Stimulated activated CD4-positive, alpha-beta T cell treated with anti-CD3 and anti-CD28 coated beads, Interleukin-1b, Interleukin-23, amount 100 ng/mL, for 4 hours (primary cell): ENCODE measurements at regions not wholly inside any gene's neighbourhood (a gene's known extent, or its start where the extent isn't known, plus 50 kb on each side); places are given as distances from the start of the nearest gene placed in this dataset.

ENCODE experiments used
- DNase-seq, 2 donors: peaks; one replicate each; pipeline ENCODE4 v3.0.0-alpha.2; 2020; ENCODE audit warnings: low read depth in 2 of 2

DNA sequence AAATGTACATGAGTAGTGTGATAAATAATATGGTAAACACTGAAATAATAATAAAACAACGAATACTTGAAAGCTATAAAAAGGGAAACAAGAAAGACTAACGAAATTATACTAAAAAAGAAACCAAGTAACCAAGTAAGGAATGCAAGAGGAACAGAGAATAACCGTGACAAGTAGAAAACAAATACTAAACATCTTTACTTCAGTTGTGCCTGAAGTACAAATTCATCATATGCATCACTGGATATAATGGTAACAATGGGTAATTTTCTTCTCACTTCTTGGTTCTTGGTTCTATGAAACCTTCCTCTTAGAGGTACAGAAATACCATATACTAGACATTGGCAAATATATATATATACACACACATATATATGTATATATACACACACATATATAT is 1093.6 kb upstream of the B3GALT2 start:
- DNase-seq = no peak

DNA sequence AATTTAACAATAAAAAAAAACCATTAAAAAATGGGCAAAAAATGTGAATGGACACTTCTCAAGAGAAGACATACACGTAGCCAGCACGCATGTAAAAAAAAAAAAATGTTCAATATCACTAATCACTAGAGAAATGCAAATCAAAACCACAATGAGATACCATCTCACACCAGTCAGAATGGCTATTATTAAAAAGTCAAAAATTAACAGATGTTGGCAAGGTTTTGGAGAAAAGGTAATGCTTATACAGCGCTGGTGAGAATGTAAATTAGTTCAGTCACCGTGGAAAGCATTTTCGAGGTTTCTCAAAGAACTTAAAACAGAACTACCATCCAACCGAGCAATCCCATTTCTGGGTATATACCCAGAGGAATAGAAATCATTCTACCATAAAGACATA is 1091.5 kb upstream of the B3GALT2 start:
- no peak for DNase-seq

DNA sequence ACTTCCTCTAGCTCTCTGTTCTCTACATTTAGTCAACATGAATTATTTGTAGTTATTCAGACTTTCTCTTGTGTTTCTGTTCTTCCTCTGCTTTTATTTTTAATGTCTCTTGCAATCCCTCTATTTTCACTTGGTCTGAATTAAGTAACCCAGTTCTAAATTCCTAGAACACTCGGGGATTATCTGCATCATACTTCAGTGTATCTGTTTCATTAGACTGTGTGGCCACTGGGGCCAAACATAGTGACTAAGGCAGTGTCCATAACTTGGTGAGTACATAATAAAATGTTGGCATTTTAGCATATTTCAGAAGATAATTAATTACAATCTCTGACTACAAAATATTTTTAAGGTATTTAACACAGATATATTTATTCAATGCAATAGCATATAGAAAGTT is 1087.2 kb upstream of the B3GALT2 start:
- no peak for DNase-seq

DNA sequence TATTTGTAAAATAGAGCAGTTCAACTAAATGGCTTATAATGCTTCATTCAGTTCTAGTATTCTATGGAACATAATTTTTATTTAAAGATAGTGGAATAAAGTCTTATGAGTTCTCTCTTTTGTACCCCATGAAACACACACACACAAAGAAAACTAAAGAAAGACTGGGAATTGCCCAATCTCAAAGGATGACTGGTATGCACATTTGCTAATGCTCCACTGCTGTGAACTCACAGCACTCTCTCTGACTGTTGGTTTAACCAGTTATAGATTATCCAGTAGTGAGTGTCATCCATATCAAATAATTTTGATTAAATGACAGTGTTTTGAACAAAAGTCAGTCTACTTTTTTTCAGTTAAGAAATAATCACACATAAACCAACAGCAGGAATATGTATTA is 1082.4 kb upstream of the B3GALT2 start:
- DNase-seq = no peak

DNA sequence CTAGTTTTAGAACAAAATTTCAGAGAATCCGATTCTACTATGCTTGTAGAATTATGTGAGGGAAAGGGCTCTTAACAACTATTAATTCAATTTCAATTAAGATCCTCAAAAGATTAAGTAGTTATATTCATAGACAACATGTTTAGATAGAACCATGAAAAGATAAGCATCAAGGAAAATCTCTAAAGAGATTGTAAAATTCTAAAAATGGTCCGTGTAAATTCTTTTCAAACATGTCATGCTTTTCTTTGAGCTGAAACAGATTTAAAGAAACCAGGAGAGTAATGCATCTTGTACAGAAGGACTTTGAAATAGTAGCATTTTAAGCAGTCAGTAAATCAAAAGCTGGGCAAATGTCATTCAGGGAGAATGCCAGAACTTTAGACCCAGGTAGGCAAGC is 1080.6 kb upstream of the B3GALT2 start:
- no peak for DNase-seq

DNA sequence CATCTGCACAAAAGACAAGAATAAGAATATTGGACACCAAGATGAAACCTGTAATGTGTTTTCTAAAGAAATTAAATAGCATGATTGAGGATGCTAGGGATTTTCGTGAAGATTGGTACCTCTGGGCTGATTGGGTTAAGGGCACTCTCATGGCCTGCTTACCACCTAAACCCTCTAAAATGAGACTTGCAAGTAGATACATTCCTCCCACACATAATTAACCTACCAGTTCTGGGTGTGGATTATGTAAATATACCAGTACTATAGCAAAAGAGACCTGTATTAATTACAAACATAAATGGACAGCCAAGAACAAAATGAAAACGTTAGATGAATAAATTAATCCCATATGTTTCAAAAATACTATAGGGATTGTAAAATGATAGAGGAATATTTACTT is 1069.6 kb upstream of the B3GALT2 start:
- no peak for DNase-seq

DNA sequence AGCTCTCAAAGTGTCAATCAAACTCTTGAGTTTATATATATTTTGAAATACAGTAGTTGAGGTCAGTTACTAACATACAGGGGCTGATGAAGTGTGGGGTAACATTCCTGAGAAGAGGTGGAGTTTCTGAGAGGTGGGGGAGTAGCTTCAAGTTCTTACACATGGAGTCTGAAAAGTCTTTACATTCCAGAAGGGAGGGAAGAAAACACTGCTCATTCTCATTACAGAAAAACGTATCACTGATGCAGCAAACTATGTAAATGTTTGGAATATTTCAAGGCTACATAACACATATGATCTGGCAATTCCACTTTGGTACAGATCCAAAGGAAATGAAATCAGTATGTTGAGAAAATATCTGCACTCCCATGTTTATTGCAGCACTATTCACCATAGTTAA is 1065.8 kb upstream of the B3GALT2 start:
- no peak for DNase-seq

DNA sequence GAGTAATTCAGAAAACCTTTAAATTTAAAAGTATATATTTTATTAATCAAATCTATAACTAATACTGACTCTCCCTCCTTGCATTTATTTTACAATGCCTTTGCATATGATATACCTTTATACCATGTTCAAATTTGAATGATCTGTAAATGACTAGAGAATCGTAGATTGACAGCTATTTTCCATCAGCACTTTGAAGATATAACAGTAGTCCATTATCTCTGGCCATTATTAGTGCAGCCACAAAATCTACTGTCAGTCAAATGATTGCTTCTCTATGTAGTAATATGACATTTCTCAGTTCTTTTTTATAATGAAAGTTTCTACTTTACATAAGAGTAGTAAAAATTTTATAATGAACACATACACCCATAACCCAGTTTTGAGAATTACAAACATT is 1054.8 kb upstream of the B3GALT2 start:
- no peak for DNase-seq

DNA sequence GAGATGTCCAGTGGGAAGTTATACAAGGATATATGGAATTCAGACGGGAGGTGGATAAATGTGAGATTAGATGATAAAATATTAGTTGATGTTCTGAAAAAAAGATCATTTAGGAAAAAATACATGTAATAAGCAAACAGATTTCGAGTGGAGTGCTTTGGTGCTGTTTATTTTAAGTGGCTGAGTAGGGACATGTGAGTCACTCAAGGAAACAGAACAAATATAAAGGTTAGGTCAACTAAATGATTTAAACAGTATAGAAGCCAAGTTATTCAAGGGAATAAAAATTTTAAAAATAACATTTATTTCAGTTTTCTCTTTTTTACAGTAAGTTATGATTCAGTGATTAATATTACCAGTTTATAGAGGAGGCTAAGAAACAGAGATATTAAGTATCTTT is 1046.7 kb upstream of the B3GALT2 start:
- no peak for DNase-seq

DNA sequence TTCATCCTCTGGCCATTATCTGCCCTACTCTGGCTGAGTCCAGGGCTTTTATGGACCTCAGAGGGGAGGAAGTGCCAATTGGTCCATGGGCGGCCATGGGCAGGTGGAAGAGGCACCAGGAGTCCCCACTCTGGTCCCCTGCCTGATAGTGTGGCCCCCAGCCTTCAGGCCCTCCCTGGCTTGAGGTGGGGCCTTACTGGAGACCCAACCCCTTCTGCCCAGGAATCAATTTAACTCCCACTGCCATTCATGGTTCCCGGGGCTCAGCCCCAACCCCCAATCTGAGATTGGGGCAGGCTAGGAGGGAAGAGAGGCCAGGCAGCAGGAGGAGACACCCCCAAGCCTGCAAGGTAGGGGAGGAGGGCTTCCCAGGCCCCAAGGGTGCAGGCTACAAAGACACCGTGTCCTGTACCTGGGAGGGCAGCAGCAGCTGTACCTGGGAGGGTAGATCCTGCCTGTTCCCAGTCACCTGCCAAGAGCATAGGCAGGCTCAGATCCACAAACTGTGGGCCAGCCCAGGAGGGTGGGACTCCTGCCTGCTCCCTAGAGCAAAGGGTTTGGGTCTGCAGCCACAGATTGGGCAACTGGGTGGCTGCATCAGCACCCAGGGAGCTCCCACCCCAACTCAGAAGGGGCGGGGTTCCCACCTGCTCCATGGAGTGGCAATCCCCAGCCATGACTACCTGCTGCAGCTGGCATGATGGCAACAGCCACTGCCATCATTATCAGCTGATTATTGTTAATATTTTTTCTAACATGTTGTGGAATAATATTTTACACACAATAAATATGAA is 1044.1 kb upstream of the B3GALT2 start:
- DNase-seq = no peak

DNA sequence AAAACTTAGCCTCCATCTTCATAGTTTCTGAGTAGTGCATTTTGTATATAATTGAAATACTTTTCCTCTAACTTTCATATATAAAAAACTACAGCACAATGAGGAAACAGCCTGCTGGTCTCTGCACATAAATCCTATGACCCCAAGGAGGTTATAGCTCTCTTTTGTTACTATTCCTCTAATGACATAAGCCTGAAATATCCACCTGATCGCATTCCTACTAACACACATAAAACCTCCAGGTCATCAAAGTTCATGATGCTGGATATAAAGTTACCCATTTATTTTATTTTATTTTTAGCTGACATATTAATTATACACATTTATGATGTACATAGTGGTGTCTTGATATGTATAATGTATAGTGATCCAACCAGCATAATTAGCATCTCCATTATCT is 1042.0 kb upstream of the B3GALT2 start:
- DNase-seq = no peak

DNA sequence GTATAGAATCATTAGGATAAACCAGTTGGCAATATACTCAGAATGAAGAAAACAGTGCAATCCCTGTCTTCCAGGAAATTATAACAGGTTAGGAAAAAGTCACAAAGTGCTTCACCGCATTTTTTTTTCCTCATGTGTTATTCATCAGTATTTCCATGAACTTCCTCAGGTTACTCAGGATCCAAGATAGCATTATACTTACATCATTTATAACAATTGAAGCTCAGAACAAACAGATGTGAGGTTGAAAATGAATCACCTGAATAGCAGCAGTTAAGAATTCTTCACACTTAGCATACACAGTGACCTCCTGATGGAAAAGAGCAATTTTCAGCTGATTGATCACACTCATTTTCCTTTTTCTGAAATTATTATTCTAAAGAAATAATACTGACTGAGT is 1040.7 kb upstream of the B3GALT2 start:
- no peak for DNase-seq

DNA sequence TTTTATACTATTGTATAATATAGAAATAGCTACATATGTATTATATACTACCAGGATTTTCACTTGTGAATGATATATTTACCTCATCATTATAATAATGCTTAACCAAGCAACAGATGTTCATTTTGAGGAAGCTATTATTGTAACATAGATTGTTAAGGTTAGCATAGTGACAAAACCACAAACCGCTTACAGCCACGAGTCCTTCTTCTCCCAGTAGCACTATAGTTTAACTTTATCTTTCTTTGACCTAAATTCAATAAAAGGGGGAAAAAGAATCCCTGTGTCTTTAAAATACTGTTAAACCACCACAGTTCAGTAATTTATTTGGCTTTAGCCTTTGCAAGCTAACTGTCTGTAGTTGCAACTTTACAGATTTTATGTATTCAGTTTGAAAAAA is 1039.4 kb upstream of the B3GALT2 start:
- no peak for DNase-seq

DNA sequence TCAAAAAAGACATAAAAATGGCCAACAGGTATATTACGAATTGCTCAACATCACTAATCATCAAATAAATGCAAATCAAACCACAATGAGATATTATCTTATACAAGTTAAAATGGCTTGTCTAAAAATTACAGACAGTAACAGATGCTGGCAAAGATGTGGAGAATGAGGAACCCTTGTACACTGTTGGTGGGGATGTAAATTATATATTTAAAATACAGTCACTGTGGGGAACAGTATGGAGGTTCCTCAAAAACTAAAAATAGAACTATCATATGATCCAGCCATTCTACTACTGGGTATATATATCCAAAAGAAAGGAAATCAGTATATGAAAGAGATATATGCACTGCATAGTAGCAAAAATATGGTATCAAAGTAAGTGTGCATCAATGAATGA is 1037.2 kb upstream of the B3GALT2 start:
- no peak for DNase-seq

DNA sequence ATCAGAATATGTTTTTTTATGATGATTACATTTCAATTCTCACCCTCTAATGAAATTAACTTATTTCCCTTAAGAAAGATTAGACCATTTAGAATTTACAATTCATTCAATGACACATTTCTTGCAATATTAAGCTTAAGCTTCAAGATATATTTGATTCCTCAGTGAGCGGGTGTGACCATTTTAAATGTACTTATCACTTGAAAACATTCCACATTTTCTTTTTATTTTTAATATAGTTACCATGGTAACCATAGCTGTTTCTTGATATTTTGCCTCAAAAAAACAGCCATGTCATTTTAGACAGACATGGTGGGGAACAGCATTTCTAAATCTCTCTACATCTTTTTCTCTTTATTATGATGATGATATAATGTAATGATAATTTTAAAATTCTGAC is 1029.0 kb upstream of the B3GALT2 start:
- no peak for DNase-seq

DNA sequence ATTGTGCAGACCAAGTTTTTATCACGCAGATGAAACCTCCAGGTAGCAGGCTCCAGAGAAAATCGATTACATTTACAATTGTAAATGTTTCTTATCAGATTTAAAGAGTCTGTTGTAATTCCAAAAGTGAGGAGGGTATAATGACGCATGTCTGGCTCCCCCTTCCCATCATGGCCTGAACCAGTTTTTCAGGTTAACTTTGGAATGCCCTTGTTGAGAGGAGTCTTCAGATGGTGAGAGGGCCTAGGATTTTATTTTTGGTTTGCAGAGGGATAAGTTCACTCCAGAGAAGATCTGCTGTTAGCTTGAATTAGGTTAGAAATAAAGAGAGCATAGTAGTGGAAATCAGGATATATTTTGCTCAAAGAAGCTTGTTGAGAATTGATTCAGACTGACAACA is 1028.3 kb upstream of the B3GALT2 start:
- no peak for DNase-seq

DNA sequence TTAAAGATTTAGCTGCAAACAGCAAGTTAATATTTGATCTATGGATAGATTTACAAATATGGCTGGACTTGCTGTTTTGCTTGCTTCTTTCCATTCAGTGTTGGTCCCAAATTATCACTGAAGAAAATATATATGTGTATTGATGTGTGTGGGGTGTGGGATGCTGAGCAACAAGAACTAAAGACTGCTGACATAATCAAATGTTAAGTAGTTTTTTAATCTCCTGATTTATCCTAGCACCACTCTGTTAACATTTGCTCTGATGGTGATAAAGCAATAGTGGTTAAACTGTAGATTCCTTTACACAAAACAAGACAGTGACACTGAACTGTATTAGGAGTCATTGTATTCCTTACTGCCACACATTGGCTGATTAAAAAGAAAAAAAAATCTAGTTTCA is 1023.5 kb upstream of the B3GALT2 start:
- DNase-seq = no peak

DNA sequence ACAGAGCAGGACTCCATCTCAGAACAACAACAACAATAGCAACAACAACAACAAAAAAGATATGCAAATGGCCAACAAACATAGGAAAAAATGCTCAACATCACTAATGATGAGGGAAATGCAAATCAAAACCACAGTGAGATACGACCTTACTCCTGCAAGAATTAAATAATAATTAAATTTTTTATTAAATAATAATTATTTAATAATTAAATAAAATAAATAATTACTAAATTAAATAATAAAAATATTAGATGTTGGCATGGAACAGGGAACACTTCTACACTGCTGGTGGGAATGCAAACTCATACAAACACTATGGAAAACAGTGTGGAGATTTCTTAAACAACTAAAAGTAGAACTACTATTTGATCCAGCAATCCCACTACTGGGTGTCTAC is 1022.3 kb upstream of the B3GALT2 start:
- no peak for DNase-seq

DNA sequence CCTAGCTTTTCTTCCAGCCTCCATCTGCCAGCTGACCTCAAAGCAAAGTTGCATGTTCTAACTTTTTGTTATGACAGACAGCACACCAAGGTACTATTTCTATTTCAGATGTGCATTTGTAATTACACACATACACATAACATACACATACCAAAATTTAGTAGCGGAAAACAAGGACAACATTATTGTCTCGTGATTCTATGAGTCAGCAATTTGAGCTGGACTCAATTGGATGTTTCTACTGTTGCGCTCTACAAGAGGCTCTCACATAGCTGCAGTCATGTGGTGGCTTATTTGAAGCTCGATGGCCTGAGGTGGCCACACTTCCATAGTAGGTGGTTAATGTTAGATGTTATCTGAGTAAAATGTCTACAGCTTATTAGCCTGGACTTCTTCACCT is 1010.1 kb upstream of the B3GALT2 start:
- no peak for DNase-seq

DNA sequence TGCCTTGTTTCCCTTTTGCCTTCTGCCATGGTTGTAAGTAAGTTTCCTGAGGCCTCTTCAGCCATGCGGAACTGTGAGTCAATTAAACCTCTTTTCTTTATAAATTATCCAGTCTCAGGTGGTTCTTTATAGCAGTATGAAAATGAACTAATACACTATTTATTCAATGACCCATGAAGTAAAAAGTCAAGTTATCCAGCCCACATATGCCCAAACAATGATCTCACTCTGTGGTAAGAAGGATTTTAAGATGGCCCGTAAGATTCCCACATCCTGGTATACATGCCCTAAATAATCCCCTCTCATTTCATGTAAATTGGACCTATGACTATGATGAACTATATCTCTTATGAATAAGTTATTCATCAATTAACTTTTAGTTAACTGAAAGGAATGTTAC is 1008.3 kb upstream of the B3GALT2 start:
- no peak for DNase-seq

DNA sequence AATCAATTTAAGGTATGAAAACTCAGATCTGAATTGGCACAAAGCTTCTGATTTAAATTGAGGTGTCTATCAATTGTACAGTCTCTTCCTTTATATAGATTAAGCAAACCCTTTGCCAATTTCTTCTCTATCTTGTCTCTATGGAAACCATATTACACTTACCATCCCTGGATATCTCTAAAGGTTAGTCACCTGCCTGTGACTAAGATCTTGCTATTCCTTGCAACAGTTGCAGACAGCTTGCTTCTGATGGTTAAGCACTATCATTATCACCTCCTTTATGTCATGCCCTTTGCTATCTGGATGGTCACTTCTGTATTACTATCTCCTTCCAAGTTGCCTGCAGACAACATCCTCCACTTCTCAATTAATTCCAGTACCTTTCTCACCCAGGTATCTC is 998.6 kb upstream of the B3GALT2 start:
- DNase-seq = no peak

DNA sequence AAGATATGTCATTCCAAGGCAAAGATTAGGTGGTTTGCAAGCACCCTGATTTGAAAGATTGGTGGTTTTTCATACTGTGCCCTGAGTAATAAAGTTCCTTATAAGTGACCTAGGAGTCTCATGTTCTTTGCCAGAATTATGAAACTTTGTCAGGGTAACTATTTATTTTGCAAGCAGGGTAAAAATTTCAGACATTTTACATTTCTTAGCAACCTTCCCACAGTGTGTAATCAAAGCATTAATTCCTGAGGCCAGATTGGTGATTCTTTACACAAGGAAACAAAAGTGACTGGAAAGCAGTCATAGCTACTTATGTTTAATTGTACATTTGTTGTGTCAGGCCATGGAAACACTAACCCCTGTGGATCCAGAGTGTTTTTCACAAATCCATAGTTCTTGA is 998.0 kb upstream of the B3GALT2 start:
- no peak for DNase-seq

DNA sequence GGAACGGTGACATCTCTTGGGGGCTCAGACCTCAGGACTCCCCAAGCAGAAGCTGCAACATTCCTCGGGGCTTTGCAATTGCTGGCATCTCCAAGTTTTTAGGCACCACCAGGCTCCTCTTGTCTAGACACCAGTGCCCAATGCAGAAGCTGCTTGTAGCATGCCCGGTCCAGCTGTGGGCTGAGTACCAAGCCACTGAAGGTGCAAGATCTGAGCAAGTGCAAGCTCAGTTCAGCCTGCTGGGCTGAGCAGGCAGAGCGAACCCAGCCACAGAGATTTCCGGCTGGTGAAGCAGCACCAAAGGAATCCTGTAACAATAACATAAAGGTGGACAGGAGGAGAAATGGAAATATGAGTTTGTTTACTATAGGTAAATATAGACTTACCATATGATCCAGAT is 995.4 kb upstream of the B3GALT2 start:
- no peak for DNase-seq

DNA sequence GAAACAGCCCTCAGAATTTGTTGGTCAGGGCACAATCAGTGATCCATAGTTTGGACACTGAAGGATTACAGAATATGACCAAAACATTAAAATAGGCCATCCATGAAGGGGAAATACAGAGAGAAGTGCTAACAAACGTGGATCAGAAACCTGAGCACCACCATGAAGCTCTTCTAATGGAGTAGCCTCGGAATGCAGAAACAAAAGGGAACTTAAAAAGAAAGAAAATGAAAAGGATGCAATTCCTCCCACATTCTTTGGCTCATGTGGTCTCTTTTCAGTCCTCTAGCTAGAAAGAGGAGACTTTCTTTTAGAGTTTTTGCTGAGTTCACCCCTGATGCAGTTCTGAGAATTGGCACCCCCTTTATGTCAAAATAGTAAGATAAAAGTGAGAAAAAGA is 989.8 kb upstream of the B3GALT2 start:
- no peak for DNase-seq
